ENCODE measurements at regions not wholly inside any gene's neighbourhood (a gene's known extent, or its start where the extent isn't known, plus 50 kb on each side); places are given as distances from the start of the nearest gene placed in this dataset.

DNA sequence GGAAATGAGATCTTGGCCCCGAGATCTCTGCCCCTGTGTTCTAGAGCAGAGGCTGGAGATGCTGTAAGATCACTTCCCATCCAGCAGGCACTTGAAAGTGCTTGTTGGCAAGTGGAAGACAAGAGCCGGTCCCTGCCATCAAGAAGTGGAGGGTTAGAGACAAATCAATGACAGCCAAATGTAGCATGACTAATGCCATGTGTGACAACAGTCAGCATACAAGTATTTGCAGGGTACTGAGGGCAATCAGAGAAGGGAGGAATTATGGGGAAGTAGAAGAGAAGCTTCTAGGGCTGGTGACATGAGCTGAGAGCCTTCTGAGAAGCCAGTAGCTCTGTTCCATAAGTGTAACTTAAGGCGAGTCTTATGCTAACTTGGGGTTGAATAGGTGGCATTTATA is 58.6 kb downstream of the TMEM17 start:
- Mint-ChIP-seq H3K4me3 (no peak overlapping the region), H3K4me1 (no peaks in the 10 kb centered on the region), H3K36me3 (no peaks in the 10 kb centered on the region), H3K9me3 (no peaks in the 10 kb centered on the region), H3K27me3 (peaks cover 0 to 6% (median 0%) of the 10 kb centered on the region in 5 donors), H3K27ac (no peak overlapping the region)
- Histone ChIP-seq H3K4me1 (ENCODE audit: control insufficient read depth in 2 of 2, insufficient read depth in 2 of 2, low read length in 2 of 2) (no peaks in the 10 kb centered on the region), H3K27me3 (ENCODE audit: control insufficient read depth in 2 of 2, insufficient read depth in 2 of 2, low read length in 2 of 2) (no peaks in the 10 kb centered on the region), H3K9me3 (ENCODE audit: control insufficient read depth in 2 of 3, low read length in 3 of 3) (no peaks in the 10 kb centered on the region), H3K27ac (ENCODE audit: low read depth, low read length) (no peak overlapping the region), H3K36me3 (ENCODE audit: control insufficient read depth in 2 of 3, insufficient read depth in 3 of 3, low read length in 3 of 3) (no peaks in the 10 kb centered on the region), H3K4me3 (ENCODE audit: low read length) (no peak overlapping the region)
- DNase-seq (no peak), ATAC-seq (no peak)
- intact Hi-C loops (cut with micrococcal nuclease) = no loop called here
- CTCF ChIA-PET = interaction anchor here (0.9 kb wide), 1 partner anchor 328 kb away, joined by 4 read pairs; no protein-coding TSS in a partner anchor
- POLR2A ChIA-PET = no interaction called here

GRCh38 chr2:62446491-62446890 is 59.5 kb downstream of the TMEM17 start:
- DNase-seq (no peak), ATAC-seq (no peak)
- intact Hi-C loops (cut with micrococcal nuclease) = no loop called here
- no peaks in the 10 kb centered on the region for H3K4me1 ChIP-seq (ENCODE audit: control insufficient read depth in 2 of 2, insufficient read depth in 2 of 2, low read length in 2 of 2)
- Mint-ChIP-seq H3K4me1 (no peaks in the 10 kb centered on the region), H3K27ac (no peak overlapping the region), H3K4me3 (no peak overlapping the region), H3K9me3 (no peaks in the 10 kb centered on the region), H3K36me3 (no peaks in the 10 kb centered on the region), H3K27me3 (peaks cover 0 to 10% (median 0%) of the 10 kb centered on the region in 5 donors)
- no peak overlapping the region for H3K4me3 ChIP-seq (ENCODE audit: low read length)
- POLR2A ChIA-PET = no interaction called here
- no peaks in the 10 kb centered on the region for H3K36me3 ChIP-seq (ENCODE audit: control insufficient read depth in 2 of 3, insufficient read depth in 3 of 3, low read length in 3 of 3)
- H3K27ac ChIP-seq (ENCODE audit: low read depth, low read length) = no peak overlapping the region
- no peaks in the 10 kb centered on the region for H3K27me3 ChIP-seq (ENCODE audit: control insufficient read depth in 2 of 2, insufficient read depth in 2 of 2, low read length in 2 of 2)
- no peaks in the 10 kb centered on the region for H3K9me3 ChIP-seq (ENCODE audit: control insufficient read depth in 2 of 3, low read length in 3 of 3)
- CTCF ChIA-PET = interaction anchor here (1.5 kb wide), 1 partner anchor 329 kb away, joined by 3 read pairs; no protein-coding TSS in a partner anchor

DNA sequence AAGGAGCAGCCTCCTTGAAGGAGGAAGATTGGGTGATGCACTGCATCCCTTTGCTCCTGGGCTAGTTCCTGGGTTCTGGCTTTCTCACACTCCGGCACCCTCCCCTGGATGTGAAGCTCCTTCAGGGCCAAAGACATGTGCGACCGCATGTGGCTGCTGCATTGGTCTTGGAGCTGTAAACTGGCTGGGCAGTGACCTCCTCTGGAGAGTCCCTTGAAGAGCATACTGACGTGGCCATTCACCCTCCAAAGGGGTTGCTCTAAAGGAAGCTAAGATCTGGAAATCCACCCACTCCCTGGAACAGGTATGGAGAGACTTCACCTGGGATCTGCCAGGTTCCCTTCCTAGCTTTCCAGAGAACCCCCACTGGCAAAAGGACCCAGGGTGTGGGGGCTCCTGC is 62.1 kb downstream of the TMEM17 start:
- H3K27ac ChIP-seq (ENCODE audit: low read depth, low read length) = no peak overlapping the region

GRCh38 chr2:62443471-62443870 is 62.5 kb downstream of the TMEM17 start:
- ATAC-seq (no peak), DNase-seq (no peak)
- Mint-ChIP-seq H3K4me1 (no peaks in the 10 kb centered on the region), H3K27me3 (peaks cover 0 to 10% (median 4%) of the 10 kb centered on the region in 5 donors), H3K9me3 (no peaks in the 10 kb centered on the region), H3K36me3 (no peaks in the 10 kb centered on the region), H3K27ac (no peak overlapping the region), H3K4me3 (no peak overlapping the region)
- CTCF ChIA-PET = interaction anchor here (1.2 kb wide), 1 partner anchor 14 kb away, joined by 5 read pairs; no protein-coding TSS in a partner anchor
- Histone ChIP-seq H3K27ac (ENCODE audit: low read depth, low read length) (no peak overlapping the region), H3K36me3 (ENCODE audit: control insufficient read depth in 2 of 3, insufficient read depth in 3 of 3, low read length in 3 of 3) (no peaks in the 10 kb centered on the region), H3K27me3 (ENCODE audit: control insufficient read depth in 2 of 2, insufficient read depth in 2 of 2, low read length in 2 of 2) (no peaks in the 10 kb centered on the region), H3K9me3 (ENCODE audit: control insufficient read depth in 2 of 3, low read length in 3 of 3) (no peaks in the 10 kb centered on the region), H3K4me1 (ENCODE audit: control insufficient read depth in 2 of 2, insufficient read depth in 2 of 2, low read length in 2 of 2) (no peaks in the 10 kb centered on the region), H3K4me3 (ENCODE audit: low read length) (no peak overlapping the region)
- POLR2A ChIA-PET = interaction anchor here (1.0 kb wide), 1 partner anchor 11 kb away, joined by 3 read pairs; no protein-coding TSS in a partner anchor
- intact Hi-C loops (cut with micrococcal nuclease) = no loop called here

More for the DNA sequence above, 62.1 kb downstream of the TMEM17 start:
- Histone ChIP-seq H3K4me3 (ENCODE audit: low read length) (no peak overlapping the region), H3K4me1 (ENCODE audit: control insufficient read depth in 2 of 2, insufficient read depth in 2 of 2, low read length in 2 of 2) (no peaks in the 10 kb centered on the region), H3K9me3 (ENCODE audit: control insufficient read depth in 2 of 3, low read length in 3 of 3) (no peaks in the 10 kb centered on the region), H3K36me3 (ENCODE audit: control insufficient read depth in 2 of 3, insufficient read depth in 3 of 3, low read length in 3 of 3) (no peaks in the 10 kb centered on the region), H3K27me3 (ENCODE audit: control insufficient read depth in 2 of 2, insufficient read depth in 2 of 2, low read length in 2 of 2) (no peaks in the 10 kb centered on the region)
- H3K36me3 Mint-ChIP-seq = no peaks in the 10 kb centered on the region
- CTCF ChIA-PET = interaction anchor here (1.0 to 1.2 kb wide), 2 partner anchors 13 kb away, joined by 4 to 5 read pairs; no protein-coding TSS in a partner anchor
- DNase-seq (no peak), ATAC-seq (no peak)
- H3K27me3 Mint-ChIP-seq = peaks cover 0 to 10% (median 2%) of the 10 kb centered on the region in 5 donors
- H3K9me3 Mint-ChIP-seq = no peaks in the 10 kb centered on the region
- intact Hi-C loops (cut with micrococcal nuclease) = no loop called here
- no peaks in the 10 kb centered on the region for H3K4me1 Mint-ChIP-seq
- H3K4me3 Mint-ChIP-seq = no peak overlapping the region
- no peak overlapping the region for H3K27ac Mint-ChIP-seq
- POLR2A ChIA-PET = no interaction called here

- POLR2A ChIA-PET = no interaction called here
- no peak for ATAC-seq
- no peaks in the 10 kb centered on the region for H3K9me3 ChIP-seq (ENCODE audit: control insufficient read depth in 2 of 3, low read length in 3 of 3)
Measured at GRCh38 chr2:62441824-62442223, 64.2 kb downstream of the TMEM17 start.

DNA sequence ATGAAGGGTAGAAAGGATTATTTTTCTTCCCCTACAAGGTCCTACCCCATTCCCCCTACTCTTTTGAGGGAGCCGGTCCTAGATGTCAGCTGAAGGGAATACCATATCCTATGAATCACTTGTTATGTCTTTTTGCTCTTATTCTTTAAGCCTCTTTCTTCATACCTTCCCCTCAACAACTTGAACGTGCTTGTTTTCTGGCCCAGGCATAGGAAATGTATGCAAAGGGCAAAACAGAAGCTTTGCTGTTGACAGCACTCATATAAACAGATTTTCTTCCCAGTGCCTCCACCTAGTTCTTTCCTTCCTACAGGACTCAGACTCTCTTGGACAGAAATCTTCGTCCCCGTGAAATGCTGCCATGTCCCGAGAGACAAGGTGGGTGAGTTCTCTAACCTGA is 64.6 kb downstream of the TMEM17 start:
- Histone ChIP-seq H3K9me3 (ENCODE audit: control insufficient read depth in 2 of 3, low read length in 3 of 3) (no peaks in the 10 kb centered on the region), H3K4me1 (ENCODE audit: control insufficient read depth in 2 of 2, insufficient read depth in 2 of 2, low read length in 2 of 2) (no peaks in the 10 kb centered on the region), H3K27ac (ENCODE audit: low read depth, low read length) (no peak overlapping the region), H3K4me3 (ENCODE audit: low read length) (no peak overlapping the region), H3K27me3 (ENCODE audit: control insufficient read depth in 2 of 2, insufficient read depth in 2 of 2, low read length in 2 of 2) (no peaks in the 10 kb centered on the region), H3K36me3 (ENCODE audit: control insufficient read depth in 2 of 3, insufficient read depth in 3 of 3, low read length in 3 of 3) (no peaks in the 10 kb centered on the region)
- DNase-seq (no peak), ATAC-seq (no peak)
- POLR2A ChIA-PET = no interaction called here
- Mint-ChIP-seq H3K4me3 (no peak overlapping the region), H3K27ac (no peak overlapping the region), H3K36me3 (no peaks in the 10 kb centered on the region), H3K27me3 (peaks cover 0 to 10% (median 4%) of the 10 kb centered on the region in 5 donors), H3K4me1 (no peaks in the 10 kb centered on the region), H3K9me3 (peaks cover 0 to 3% (median 0%) of the 10 kb centered on the region in 11 donors)
- intact Hi-C loops (cut with micrococcal nuclease) = no loop called here
- CTCF ChIA-PET = no interaction called here

More at GRCh38 chr2:62441824-62442223, 64.2 kb downstream of the TMEM17 start:
- Mint-ChIP-seq H3K36me3 (no peaks in the 10 kb centered on the region), H3K27ac (no peak overlapping the region), H3K4me1 (no peaks in the 10 kb centered on the region), H3K9me3 (peaks cover 0 to 3% (median 0%) of the 10 kb centered on the region in 11 donors), H3K4me3 (no peak overlapping the region), H3K27me3 (peaks cover 0 to 10% (median 4%) of the 10 kb centered on the region in 5 donors)
- Histone ChIP-seq H3K36me3 (ENCODE audit: control insufficient read depth in 2 of 3, insufficient read depth in 3 of 3, low read length in 3 of 3) (no peaks in the 10 kb centered on the region), H3K27ac (ENCODE audit: low read depth, low read length) (no peak overlapping the region), H3K27me3 (ENCODE audit: control insufficient read depth in 2 of 2, insufficient read depth in 2 of 2, low read length in 2 of 2) (no peaks in the 10 kb centered on the region), H3K4me3 (ENCODE audit: low read length) (no peak overlapping the region), H3K4me1 (ENCODE audit: control insufficient read depth in 2 of 2, insufficient read depth in 2 of 2, low read length in 2 of 2) (no peaks in the 10 kb centered on the region)
- intact Hi-C loops (cut with micrococcal nuclease) = no loop called here
- CTCF ChIA-PET = no interaction called here
- DNase-seq = no peak

GRCh38 chr2:62440281-62440946 is 65.6 kb downstream of the TMEM17 start:
- Mint-ChIP-seq H3K27ac (no peak overlapping the region), H3K36me3 (no peaks in the 10 kb centered on the region), H3K27me3 (peaks cover 0 to 11% (median 4%) of the 10 kb centered on the region in 5 donors), H3K4me3 (no peak overlapping the region), H3K9me3 (peaks cover 0 to 3% (median 0%) of the 10 kb centered on the region in 11 donors), H3K4me1 (no peaks in the 10 kb centered on the region)
- intact Hi-C loops (cut with micrococcal nuclease) = no loop called here
- ChIA-PET POLR2A (no interaction called here), CTCF (no interaction called here)
- ATAC-seq (no peak), DNase-seq (no peak)
- Histone ChIP-seq H3K27me3 (ENCODE audit: control insufficient read depth in 2 of 2, insufficient read depth in 2 of 2, low read length in 2 of 2) (no peaks in the 10 kb centered on the region), H3K27ac (ENCODE audit: low read depth, low read length) (no peak overlapping the region), H3K36me3 (ENCODE audit: control insufficient read depth in 2 of 3, insufficient read depth in 3 of 3, low read length in 3 of 3) (no peaks in the 10 kb centered on the region), H3K4me1 (ENCODE audit: control insufficient read depth in 2 of 2, insufficient read depth in 2 of 2, low read length in 2 of 2) (no peaks in the 10 kb centered on the region), H3K9me3 (ENCODE audit: control insufficient read depth in 2 of 3, low read length in 3 of 3) (no peaks in the 10 kb centered on the region), H3K4me3 (ENCODE audit: low read length) (no peak overlapping the region)
